ENCODE measurements at regions not wholly inside any gene's neighbourhood (a gene's known extent, or its start where the extent isn't known, plus 50 kb on each side); places are given as distances from the start of the nearest gene placed in this dataset.

DNA sequence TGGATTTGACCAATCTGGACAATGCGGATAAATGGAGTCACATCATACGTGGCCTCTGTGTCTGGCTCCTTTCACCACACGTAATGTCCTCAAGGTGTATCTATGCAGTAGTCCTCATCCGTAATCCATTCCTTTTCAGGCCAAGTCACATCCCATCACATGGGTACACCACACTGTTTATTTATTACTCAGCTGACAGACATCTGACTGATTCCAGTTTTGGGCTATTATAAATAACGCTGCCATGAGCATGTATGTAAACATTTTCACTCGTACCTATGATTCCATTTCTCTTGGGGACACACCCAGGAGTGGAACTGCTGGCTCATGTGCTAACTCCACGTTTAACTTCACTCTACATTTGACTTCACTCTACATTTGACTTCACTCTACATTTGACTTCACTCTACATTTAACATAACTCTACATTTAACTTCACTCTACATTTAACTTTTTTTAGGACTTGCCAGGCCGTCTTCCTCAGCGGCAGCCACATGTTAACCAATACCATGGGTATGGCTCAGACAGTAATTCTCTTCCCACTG lies 52.1 kb downstream of the SHANK2 start:
- no peaks in the 10 kb centered on the region for H3K36me3 ChIP-seq (ENCODE audit: low read length)
- H3K27me3 ChIP-seq (ENCODE audit: low read length) = no peaks in the 10 kb centered on the region
- H3K9me3 ChIP-seq (ENCODE audit: insufficient read depth, low read length) = no peaks in the 10 kb centered on the region
- H3K79me2 ChIP-seq (ENCODE audit: insufficient read depth, low read length) = no peaks in the 10 kb centered on the region
- peak overlapping the region; percentile 55 for H3K27ac ChIP-seq (ENCODE audit: low read depth, low read length)
- TF ChIP-seq, protein P1, sequence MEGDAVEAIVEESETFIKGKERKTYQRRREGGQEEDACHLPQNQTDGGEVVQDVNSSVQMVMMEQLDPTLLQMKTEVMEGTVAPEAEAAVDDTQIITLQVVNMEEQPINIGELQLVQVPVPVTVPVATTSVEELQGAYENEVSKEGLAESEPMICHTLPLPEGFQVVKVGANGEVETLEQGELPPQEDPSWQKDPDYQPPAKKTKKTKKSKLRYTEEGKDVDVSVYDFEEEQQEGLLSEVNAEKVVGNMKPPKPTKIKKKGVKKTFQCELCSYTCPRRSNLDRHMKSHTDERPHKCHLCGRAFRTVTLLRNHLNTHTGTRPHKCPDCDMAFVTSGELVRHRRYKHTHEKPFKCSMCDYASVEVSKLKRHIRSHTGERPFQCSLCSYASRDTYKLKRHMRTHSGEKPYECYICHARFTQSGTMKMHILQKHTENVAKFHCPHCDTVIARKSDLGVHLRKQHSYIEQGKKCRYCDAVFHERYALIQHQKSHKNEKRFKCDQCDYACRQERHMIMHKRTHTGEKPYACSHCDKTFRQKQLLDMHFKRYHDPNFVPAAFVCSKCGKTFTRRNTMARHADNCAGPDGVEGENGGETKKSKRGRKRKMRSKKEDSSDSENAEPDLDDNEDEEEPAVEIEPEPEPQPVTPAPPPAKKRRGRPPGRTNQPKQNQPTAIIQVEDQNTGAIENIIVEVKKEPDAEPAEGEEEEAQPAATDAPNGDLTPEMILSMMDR (IDR thresholded peaks at IDR 0.05; ENCODE audit: insufficient read depth, low read length, poor library complexity, severe bottlenecking) = no peak
- TF ChIP-seq EZH2phosphoT487 (conservative IDR thresholded peaks at IDR 0.05; ENCODE audit: low read length) = no peak
- H3K9ac ChIP-seq (ENCODE audit: low read length) = no peak overlapping the region
- peak overlapping the region; percentile 35 for H3K4me2 ChIP-seq (ENCODE audit: low read depth, low read length, poor library complexity, severe bottlenecking)
- H2AFZ ChIP-seq (ENCODE audit: low read depth, low read length, severe bottlenecking) = no peak overlapping the region
- H3K9me2 ChIP-seq (replicated peaks; ENCODE audit: insufficient read depth, low read length) = no peaks in the 10 kb centered on the region
- H3K4me3 ChIP-seq (ENCODE audit: insufficient read depth, low read length, poor library complexity, severe bottlenecking) = no peak overlapping the region
- no peaks in the 10 kb centered on the region for H4K20me1 ChIP-seq (ENCODE audit: low read depth, low read length)
- H3F3A ChIP-seq (ENCODE audit: insufficient read depth) = no peaks in the 10 kb centered on the region

DNA sequence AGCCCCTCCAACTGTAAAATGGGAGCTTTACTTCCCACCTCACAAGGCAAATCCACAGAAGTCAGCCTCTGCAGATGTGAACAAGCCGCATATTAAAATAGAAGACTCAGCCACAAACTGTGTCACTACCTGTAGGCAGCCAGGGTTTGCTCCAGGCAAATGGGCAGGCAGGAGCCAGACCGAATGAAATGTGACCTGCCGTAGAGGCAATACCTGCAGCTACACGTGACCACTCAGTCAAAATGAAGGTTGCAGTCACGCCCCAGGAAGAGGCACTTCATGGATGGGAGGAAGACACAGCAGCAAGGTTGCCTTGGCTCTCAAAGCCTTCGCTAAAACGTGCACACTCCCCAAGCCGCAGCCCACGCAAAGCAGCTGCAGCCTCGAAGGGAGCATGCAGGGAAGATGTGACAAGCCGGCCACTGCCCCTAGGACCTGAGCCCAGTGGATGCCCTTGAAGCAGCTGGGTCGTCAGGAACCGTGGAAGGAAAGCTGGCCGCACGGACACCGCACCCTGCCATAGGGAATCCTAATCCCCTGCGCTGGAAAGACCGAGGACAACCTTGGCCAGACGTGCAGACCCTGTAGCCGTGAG lies 53.1 kb downstream of the SHANK2 start:
- no peak overlapping the region for H3K9ac ChIP-seq (ENCODE audit: low read length)
- no peaks in the 10 kb centered on the region for H3K27me3 ChIP-seq (ENCODE audit: low read length)
- no peaks in the 10 kb centered on the region for H3K79me2 ChIP-seq (ENCODE audit: insufficient read depth, low read length)
- H3K4me3 ChIP-seq (ENCODE audit: insufficient read depth, low read length, poor library complexity, severe bottlenecking) = no peak overlapping the region
- no peak overlapping the region for H3K27ac ChIP-seq (ENCODE audit: low read depth, low read length)
- H4K20me1 ChIP-seq (ENCODE audit: low read depth, low read length) = no peaks in the 10 kb centered on the region
- no peak overlapping the region for H2AFZ ChIP-seq (ENCODE audit: low read depth, low read length, severe bottlenecking)
- no peaks in the 10 kb centered on the region for H3K9me3 ChIP-seq (ENCODE audit: insufficient read depth, low read length)
- H3K9me2 ChIP-seq (replicated peaks; ENCODE audit: insufficient read depth, low read length) = no peaks in the 10 kb centered on the region
- no peak for TF ChIP-seq EZH2phosphoT487 (conservative IDR thresholded peaks at IDR 0.05; ENCODE audit: low read length)
- TF ChIP-seq, protein P1 (IDR thresholded peaks at IDR 0.05; ENCODE audit: insufficient read depth, low read length, poor library complexity, severe bottlenecking) = no peak
- H3K36me3 ChIP-seq (ENCODE audit: low read length) = no peaks in the 10 kb centered on the region
- no peaks in the 10 kb centered on the region for H3F3A ChIP-seq (ENCODE audit: insufficient read depth)
- no peak overlapping the region for H3K4me2 ChIP-seq (ENCODE audit: low read depth, low read length, poor library complexity, severe bottlenecking)

DNA sequence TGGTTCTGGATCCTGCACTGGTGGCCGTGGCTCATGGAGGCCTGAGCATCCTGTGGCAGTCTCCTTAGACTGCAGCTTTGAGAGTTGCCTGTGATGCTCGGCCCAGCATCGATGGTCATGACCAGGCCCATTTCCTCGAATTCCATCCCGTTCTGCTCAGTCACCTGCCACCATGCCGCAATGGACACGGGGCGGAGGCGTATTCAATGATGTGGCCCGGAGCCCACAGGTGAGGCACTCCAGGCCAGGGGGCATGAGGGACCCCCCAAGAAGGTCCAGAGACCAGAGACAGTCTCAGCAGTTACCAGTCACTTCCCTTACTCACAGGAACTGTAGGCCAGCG lies 53.6 kb downstream of the SHANK2 start:
- Histone ChIP-seq H3K79me2 (ENCODE audit: insufficient read depth, low read length) (no peaks in the 10 kb centered on the region), H3K9ac (ENCODE audit: low read length) (no peak overlapping the region), H3K9me2 (replicated peaks; ENCODE audit: insufficient read depth, low read length) (no peaks in the 10 kb centered on the region), H3K27me3 (ENCODE audit: low read length) (no peaks in the 10 kb centered on the region), H2AFZ (ENCODE audit: low read depth, low read length, severe bottlenecking) (no peak overlapping the region), H3K36me3 (ENCODE audit: low read length) (no peaks in the 10 kb centered on the region), H3K4me3 (ENCODE audit: insufficient read depth, low read length, poor library complexity, severe bottlenecking) (no peak overlapping the region), H3F3A (ENCODE audit: insufficient read depth) (no peaks in the 10 kb centered on the region), H3K4me2 (ENCODE audit: low read depth, low read length, poor library complexity, severe bottlenecking) (no peak overlapping the region), H3K27ac (ENCODE audit: low read depth, low read length) (no peak overlapping the region), H4K20me1 (ENCODE audit: low read depth, low read length) (no peaks in the 10 kb centered on the region), H3K9me3 (ENCODE audit: insufficient read depth, low read length) (no peaks in the 10 kb centered on the region)
- no peak for TF ChIP-seq EZH2phosphoT487 (conservative IDR thresholded peaks at IDR 0.05; ENCODE audit: low read length)
- TF ChIP-seq, protein P1 (IDR thresholded peaks at IDR 0.05; ENCODE audit: insufficient read depth, low read length, poor library complexity, severe bottlenecking) = no peak
